ACHN (cell line): ENCODE measurements at regions not wholly inside any gene's neighbourhood (a gene's known extent, or its start where the extent isn't known, plus 50 kb on each side); places are given as distances from the start of the nearest gene placed in this dataset.

Source experiments
- DNase-seq: peaks from one replicate; pipeline ENCODE4 v3.0.0-alpha.2; 2015
- in situ Hi-C: cut with HindIII; loops from 2 replicates; pipeline ENCODE4 v1.10.0; 2017; ENCODE audit warnings: low sequenced_read_pairs, low pct_ligation_motif_present, low pct_unique_long_range_greater_than_20kb

DNA sequence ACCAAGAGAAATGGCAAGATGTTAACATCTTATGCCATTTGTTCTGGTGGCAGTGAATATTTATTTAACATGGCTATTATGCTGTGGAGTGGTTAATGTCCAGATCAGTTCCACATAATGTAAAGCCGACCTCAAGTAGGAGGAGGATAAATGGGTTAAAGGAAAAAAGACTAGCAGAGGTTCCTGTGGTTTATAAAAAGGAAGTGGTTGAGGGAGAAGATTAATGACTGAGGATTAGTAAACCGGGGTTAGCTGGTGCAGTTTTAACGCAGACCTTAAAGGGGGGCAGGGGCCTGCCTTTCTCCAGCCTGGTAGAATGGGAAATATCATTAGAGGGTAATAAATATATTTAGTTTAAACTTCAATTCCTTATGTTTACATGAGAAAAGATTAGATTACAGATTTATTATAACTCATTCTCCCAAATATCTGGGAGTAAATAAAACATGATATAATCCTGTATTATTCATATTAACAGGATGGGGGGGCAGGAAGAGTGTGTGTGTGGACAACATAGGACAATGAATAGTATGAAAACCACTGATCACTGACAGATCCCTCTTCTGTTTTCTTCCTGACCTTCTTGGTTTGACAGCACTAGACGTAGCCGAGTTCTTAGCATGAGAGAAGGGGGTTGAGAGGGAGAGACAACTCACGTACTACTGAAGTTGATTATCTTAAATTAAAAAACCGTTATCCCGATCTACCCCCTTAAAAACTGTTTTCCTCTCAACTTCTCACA is 124.1 kb upstream of the LIMCH1 start:
- in situ Hi-C loops: no loop called here
- no peak for DNase-seq

DNA sequence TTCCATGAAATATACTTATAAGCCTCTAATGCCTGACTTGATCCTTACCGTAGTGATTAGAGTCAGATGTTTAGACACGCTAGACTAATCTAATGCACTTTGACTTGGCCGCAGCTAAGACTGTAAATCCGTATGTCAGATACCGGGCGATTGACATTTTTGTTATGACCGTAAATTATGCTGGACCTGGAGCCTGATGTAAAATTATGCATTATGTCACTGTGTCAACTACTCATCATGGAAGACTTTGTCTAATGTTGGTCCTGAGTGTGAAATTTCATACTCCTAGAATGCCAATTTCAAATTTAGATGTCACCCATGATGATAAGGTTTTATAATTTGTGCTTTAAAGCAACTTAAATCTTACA is 123.6 kb upstream of the LIMCH1 start:
- no peak for DNase-seq
- in situ Hi-C loops: no loop called here

DNA sequence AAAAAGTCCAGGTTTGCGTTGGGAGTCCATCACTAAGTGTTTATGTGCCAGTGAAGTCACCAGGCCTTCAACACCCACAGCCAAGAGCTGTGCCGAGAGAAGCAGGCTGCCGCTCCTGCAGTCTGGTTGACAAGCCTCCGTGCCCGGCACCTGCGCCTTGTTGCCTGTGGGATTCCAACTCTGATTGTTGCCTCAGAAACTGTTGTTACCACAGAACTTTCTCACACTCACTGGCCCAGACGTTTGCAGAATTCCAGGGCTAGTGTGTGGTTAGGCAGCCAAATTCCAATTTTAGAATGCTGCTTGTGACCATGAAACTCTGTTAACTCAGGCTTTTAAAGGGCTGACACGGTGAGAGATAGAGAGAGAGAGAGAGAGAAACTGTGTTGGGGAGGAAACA is 119.5 kb upstream of the LIMCH1 start:
- in situ Hi-C loops: no loop called here

DNA sequence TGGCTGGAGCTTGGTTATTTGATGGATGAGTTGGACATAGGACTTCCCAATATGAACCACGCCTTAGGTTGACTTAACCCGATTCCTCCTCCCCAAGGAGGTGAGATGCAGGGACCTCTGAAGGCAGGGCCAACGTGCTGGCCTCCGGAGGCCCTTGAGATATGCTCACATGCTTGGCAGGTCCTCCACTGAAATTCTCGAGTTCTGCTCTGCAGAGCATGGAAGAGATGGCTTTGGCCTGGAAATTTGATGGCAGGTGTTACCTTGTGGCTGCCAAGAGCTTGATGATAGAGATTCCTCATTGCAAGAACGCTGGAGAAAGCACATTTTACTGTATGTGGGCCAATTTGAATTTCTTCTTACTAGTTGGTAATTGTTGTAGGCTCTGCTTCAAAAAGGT is 117.4 kb upstream of the LIMCH1 start:
- in situ Hi-C loops: no loop called here
- DNase-seq: no peak

More for the DNA sequence above, 119.5 kb upstream of the LIMCH1 start:
- DNase-seq: no peak

DNA sequence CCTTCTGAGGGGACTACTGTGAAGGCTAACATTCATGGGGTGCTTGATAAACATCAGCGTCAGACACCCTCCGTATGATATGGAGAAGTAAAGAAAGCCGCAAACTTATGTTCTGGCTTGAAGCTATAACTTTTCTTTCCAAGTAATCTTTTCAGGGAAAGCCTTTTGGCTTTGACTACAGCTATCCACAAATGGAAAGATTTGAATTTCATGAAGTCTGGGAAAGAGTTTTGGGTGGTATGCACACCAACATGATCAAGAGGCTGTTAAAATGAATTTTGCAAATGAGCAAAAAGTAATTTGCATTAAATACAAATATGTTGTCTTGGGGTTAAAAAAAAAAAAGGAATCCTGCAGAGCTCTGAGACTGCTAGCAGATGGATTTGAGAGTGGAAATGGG is 114.8 kb upstream of the LIMCH1 start:
- in situ Hi-C loops: no loop called here
- no peak for DNase-seq

DNA sequence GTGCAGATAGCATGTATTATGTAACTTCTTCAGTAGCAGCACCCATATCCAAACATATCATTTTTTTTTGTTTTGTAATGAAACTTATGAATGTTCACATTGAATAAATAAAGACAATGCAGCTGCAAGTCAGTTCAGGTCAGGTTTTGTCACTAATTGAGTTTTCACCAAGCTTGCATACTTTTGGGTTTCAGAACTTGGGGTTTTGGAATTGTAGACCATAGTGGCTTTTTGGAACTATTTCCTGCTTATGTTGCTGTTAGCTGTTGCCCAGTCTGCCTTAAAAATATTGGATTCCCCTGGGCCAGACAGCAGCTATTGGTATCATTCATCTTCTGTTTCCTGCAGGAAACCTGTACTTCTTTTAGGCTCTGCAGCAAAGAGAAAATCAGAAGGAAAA is 113.4 kb upstream of the LIMCH1 start:
- no peak for DNase-seq
- in situ Hi-C loops: no loop called here

DNA sequence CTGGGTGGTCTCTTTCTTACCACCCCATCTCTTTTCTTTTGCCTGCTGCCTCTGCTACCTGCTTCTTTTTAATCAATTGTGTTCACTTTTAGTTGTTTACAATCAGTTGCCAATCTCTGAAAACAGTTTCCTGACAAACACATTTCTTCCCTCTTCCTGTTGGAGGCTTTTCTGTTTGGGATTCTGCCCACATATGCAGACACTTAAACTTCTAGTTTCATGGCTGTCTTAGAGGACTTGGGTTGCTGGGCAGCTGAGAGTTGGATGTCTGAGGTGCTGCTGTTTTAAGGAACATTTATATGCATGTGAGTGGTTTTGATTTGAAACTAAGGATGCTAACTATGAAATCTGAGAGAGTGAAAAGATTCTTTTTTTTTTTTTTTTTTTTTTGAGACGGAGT is 112.3 kb upstream of the LIMCH1 start:
- DNase-seq: no peak
- in situ Hi-C loops: no loop called here

DNA sequence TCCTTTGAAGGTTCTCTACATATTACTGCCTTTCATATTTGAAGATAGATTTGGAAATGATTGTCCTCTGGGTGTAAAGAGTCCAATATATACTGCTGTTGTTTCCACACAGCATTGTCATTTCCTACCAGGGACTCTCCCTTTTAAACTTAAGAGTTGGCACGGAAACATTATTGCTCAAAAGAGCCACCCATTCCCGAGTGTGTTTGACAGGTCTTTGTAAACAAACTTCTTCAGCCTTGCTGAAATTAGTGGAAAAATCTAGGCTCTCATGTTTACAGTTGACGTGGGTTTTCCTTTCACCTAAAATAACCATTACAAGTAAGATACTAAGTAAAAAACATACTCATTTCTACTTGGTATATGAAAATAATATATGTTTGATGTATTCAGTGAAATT is 111.4 kb upstream of the LIMCH1 start:
- in situ Hi-C loops: no loop called here
- no peak for DNase-seq

DNA sequence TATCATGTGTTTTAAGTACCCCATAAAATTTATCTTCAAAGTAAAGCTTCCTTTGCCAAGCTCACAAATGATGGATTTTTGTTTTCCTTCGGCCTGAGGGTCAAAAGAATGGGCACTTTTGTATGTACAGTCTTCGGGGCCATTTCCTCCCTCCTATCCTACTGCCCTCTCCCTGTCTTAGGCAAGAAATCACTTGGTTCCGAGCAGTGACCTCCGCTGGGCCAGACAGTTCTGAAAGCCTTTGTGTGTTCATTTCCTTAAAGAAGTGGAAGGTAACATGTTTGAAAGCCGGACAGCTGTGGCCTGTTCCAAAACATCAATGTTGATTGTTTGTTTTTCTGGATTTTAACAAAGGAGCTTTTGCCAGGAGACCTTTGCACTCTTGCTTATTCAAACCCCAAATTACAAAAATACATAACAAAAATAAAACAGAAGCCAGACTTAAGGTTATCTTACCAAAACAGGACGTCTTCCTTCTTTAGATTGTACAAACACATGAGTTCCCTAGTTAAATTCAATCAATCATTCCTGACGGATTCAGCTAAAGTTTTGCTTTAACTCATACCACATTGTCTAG is 110.6 kb upstream of the LIMCH1 start:
- in situ Hi-C loops: no loop called here
- no peak for DNase-seq

DNA sequence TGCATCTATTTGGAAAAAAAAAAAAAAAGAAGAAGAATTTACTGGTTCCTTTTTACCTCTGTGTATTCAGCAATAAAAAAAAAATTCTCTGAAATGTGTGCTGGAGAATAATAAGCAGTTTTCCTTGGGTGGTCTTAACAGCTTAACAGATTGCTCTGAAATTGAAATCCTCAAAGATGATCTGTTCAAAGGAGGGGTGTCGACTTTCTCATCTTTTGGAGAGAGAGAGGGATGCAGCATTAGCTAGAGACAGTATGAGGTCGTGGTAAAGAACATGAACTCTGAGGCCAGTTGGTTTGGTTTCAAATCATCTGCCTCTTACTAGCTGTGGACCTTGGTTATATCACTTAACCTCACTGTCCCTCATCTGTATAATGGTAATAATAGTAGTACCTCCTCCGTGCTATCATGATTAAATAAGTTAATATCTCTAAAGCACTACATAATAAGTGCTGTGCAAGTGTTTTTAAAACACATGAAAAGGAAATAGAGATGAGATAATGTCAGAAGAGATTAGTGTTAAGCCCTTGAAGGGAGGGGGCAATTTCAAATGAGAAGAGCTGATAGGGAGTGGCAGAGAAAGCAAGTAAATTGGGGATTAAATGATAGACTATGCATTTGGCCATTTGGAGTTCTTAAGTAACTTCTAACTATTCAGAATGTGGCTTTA is 109.9 kb upstream of the LIMCH1 start:
- in situ Hi-C loops: no loop called here
- no peak for DNase-seq

DNA sequence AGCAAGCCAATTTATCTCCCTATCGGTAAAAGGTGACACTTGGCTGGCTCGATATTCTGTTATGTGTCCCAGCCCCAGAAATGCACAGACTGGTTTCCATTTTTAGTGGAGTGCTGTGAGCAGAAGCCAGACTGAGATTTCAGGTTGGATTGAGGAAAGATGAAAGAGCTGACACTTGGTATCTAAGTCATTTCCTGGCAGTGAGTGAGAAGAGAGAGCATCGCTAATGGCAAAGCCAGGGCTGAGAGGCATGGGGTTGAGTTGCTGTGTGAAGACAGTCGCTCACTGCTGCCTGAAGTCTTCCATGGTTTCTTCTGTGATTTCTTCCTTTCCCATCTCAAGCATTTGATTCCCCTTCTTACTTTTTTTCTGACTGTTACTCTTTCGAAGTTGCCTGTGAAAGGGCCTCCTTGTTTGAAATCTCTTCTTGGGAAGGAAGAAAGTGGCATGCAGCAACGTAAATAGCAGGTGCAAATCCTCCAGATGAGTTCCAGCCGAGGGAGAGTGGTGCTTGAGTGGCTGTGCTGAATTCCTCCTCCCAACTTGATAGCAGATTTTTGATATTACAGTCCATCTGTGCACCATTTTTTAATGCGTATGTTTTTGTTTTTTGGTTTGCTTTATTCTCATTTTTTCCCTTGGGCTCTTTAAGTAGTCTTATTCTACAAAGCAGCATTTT is 109.2 kb upstream of the LIMCH1 start:
- in situ Hi-C loops: no loop called here

DNA sequence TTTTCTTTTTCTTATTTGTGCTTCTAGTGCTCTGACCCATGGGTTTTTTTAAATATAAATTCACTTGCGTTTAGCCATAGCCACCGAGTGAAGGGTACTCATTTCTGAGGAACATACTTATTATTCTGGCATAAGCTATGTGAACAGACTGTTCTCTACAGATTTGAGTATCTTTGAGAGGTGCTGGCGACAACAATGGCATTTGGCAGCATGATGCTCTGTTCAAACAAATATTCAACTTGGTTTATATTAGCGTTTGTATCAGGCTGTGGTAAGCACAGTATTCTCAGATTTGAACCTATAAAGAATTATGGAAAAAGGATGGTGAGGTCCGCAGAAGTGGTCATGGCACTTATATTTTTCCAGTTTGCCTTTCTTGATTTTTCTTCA is 108.7 kb upstream of the LIMCH1 start:
- DNase-seq: no peak

More for the DNA sequence above, 109.2 kb upstream of the LIMCH1 start:
- no peak for DNase-seq

DNA sequence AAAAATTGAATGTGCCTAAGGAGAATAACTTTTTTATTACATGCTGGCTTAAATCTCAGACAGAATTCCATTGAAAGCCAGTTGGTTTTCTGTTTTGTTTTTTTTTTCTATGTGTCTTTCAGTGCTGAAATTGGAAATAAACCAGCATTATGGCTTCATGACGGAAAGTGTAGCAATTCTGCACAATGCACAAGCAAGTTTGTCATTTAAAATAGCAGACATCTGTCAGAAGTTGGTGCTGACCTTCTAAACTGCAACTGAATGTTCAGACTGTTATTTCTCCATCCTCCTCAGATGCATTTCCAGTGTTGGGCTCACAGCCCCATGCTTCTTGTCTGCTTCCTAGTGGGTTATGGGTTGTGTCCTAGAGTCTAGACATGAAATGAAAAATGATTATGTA is 107.2 kb upstream of the LIMCH1 start:
- in situ Hi-C loops: no loop called here

More for the DNA sequence above, 108.7 kb upstream of the LIMCH1 start:
- in situ Hi-C loops: no loop called here

DNA sequence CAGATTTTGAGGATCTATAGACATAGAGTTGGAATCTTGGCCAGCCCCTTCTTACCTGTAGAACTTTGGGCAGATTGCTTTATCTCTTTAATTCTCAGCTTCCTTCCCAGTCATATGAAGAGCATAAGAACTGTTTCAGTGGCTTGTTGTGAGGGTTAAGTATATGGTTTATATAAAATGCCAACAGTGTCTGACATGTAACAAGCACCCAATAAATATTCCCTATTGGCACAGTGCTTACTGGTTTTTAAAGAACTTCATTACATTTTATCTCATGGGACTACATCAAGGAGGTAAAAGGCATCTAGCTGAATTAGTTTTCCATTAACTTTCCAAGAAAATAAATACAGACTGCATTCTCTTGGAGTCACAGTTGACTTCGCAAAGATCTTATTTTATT is 106.7 kb upstream of the LIMCH1 start:
- no peak for DNase-seq
- in situ Hi-C loops: no loop called here

More for the DNA sequence above, 107.2 kb upstream of the LIMCH1 start:
- no peak for DNase-seq

DNA sequence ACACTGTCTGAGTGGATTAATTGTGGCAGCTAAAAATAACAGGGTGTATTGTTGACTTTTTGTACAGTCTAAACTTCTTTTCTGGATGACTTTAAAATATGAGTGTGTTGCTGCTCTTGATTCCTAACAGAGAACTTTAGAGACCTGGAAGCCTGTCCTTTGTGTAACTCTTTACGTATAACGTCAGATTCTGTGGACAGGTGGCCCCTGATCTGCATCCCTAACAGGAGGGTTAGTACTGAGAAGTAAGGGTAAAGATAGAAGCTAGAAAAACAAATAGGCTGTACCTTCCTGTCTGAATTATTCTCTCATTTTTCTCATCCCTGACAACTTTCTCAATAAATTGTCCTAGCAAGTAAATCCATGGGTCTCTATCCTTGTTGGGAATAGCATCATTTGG is 105.7 kb upstream of the LIMCH1 start:
- no peak for DNase-seq
- in situ Hi-C loops: no loop called here

DNA sequence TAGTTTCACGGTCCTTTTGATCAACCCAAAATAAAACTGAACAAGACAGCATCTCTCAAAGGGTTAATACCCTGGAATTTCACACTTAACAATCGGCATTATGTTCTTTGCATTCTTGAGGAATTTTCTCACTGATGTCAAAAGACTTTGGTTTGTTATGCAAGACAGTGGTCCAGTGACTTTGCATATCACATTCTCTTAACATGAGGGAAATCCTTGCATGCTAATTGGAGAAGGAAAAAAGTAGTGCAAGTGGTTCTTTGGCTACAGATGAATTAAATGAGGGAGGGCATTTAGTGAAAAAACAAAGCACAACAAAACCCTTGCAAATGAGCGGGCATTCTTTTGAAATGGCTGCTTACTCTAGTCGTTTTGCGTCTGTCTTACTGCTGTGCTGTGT is 105.1 kb upstream of the LIMCH1 start:
- in situ Hi-C loops: no loop called here
- no peak for DNase-seq

DNA sequence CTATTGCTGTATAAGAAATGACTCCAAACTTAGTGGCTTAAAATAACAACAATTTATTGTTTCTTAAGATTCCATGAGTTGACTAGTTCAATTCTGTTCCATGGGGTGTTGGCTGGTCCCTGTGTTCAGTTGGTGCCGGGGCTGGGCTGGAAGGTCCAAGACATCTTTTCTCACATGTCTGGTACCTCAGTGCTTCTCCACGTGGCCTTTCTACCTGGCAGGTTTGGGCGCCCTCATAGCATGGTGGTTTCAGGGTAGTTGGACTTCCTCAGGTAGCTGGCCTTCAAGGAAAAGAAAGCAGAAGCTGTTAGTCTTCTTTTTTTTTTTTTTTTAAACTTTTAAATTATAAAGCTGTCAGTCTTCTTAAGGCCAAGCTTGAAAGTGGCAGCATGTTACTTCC is 104.6 kb upstream of the LIMCH1 start:
- in situ Hi-C loops: no loop called here
- DNase-seq: no peak

DNA sequence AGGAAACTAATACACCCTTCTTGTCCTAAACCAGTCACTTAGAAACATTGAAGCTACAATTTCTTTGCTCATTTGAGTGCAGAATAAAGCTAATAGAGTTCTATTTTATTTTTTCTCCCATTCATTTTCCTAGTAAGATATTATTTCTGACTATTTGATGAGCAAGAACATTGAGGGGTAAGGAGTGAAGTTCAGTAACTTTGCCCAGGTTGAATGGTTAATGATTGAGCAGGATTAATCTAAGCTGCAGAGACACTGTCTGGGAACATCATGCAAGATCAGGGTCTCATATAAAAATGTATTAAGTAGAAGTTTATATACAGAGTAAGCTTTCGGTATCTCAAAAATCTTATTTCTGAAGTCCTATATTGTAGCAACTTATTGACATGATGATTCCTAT is 102.4 kb upstream of the LIMCH1 start:
- DNase-seq: no peak
- in situ Hi-C loops: no loop called here

DNA sequence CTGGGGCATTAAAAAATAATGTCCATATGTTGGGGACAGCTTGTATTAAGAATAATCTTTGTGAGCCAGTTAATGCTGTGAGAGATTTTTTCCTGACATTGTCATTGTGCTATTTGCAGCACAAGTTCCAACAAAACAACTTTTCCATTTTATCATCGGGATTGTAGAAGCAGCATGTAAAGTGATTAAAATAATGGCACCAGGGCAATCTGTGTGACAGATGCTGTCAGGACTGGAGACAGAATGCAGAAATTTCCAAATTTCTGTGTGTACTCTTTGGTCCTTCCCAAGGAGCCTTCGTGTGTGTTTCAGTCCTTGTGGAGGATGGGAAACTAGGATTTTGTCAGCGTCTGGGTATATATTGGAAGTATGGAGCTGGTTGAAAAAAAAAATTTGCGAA is 101.5 kb upstream of the LIMCH1 start:
- DNase-seq: no peak
- in situ Hi-C loops: no loop called here
